ENCODE measurements at regions not wholly inside any gene's neighbourhood (a gene's known extent, or its start where the extent isn't known, plus 50 kb on each side); places are given as distances from the start of the nearest gene placed in this dataset.

DNA sequence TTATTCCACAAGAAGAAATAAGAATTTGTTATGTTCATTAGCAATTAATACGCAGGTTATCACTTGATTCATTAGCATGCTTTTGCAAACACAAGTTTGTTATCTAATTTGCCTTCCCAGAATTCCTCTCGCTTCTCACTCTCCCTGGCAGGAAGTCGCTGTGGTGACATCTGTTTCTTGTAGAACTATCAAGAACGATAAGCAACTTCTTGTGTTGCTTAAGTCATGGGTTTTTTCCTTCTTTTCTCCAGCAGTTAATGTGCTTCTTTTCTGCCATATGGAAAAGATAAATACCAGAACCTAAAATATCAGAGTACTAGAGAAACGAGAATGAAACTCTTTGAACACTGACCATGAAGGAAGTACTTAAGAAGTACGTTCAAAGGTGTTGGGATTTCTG is 99.8 kb upstream of the CHMP2B start:
- Histone ChIP-seq H3K4me1 (ENCODE audit: low read depth) (no peaks in the 10 kb centered on the region), H3K27me3 (no peaks in the 10 kb centered on the region), H3K9me3 (ENCODE audit: low read depth) (no peaks in the 10 kb centered on the region), H3K4me3 (no peak overlapping the region), H3K27ac (no peak overlapping the region), H3K36me3 (no peaks in the 10 kb centered on the region)
- DNase-seq (ENCODE audit: low read depth in 1 of 2, low spot score in 1 of 2) = peak in 1 of 2 donors; percentile 52
- TF ChIP-seq, protein P1, sequence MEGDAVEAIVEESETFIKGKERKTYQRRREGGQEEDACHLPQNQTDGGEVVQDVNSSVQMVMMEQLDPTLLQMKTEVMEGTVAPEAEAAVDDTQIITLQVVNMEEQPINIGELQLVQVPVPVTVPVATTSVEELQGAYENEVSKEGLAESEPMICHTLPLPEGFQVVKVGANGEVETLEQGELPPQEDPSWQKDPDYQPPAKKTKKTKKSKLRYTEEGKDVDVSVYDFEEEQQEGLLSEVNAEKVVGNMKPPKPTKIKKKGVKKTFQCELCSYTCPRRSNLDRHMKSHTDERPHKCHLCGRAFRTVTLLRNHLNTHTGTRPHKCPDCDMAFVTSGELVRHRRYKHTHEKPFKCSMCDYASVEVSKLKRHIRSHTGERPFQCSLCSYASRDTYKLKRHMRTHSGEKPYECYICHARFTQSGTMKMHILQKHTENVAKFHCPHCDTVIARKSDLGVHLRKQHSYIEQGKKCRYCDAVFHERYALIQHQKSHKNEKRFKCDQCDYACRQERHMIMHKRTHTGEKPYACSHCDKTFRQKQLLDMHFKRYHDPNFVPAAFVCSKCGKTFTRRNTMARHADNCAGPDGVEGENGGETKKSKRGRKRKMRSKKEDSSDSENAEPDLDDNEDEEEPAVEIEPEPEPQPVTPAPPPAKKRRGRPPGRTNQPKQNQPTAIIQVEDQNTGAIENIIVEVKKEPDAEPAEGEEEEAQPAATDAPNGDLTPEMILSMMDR (IDR thresholded peaks at IDR 0.05; ENCODE audit: low read depth, low read length) = no peak

DNA sequence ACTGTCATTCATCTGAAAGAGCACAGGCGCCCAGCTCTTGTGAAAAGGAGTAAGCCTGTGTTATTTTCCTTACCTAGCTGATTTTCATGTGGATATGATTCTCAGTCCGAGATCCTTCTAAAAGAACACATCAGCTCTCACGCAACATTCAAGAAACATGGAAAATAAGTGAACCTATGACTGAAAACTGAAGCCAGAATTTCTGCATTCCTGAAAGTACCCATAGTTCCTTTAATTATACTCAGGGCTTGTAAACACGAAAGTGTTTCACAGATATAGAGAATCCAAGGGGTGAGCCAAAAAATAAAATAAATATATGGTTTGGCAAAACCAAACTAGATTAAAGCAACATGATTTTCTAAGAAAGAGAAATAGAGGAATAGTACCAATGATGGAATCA is 100.8 kb upstream of the CHMP2B start:
- H3K9me3 ChIP-seq (ENCODE audit: low read depth) = no peaks in the 10 kb centered on the region
- no peak for DNase-seq (ENCODE audit: low read depth in 1 of 2, low spot score in 1 of 2)
- no peak overlapping the region for H3K4me3 ChIP-seq
- no peak overlapping the region for H3K27ac ChIP-seq
- TF ChIP-seq, protein P1 (IDR thresholded peaks at IDR 0.05; ENCODE audit: low read depth, low read length) = no peak
- no peaks in the 10 kb centered on the region for H3K27me3 ChIP-seq
- H3K4me1 ChIP-seq (ENCODE audit: low read depth) = no peaks in the 10 kb centered on the region
- H3K36me3 ChIP-seq = no peaks in the 10 kb centered on the region

DNA sequence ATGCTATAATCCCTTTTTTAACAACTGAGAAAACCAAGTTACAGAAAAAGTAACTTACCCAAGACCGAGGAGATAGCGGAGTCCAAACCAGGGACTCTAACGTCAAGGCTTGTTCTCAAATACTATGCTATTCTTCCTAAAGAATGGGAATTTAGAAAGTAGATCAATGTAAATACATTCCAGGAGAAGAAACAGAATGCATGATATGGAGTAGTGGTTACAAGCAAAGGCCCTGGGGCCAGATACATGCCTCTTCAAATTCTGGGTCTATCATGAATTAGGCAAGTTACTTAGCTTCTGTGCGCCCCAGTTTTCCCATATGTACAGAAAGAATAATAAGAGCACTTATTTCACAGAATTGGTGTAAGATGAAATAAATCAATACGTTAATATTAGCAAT is 102.0 kb upstream of the CHMP2B start:
- H3K4me1 ChIP-seq (ENCODE audit: low read depth) = no peaks in the 10 kb centered on the region
- no peaks in the 10 kb centered on the region for H3K27me3 ChIP-seq
- DNase-seq (ENCODE audit: low read depth in 1 of 2, low spot score in 1 of 2) = no peak
- H3K4me3 ChIP-seq = no peak overlapping the region
- no peaks in the 10 kb centered on the region for H3K9me3 ChIP-seq (ENCODE audit: low read depth)
- H3K36me3 ChIP-seq = no peaks in the 10 kb centered on the region
- no peak overlapping the region for H3K27ac ChIP-seq
- TF ChIP-seq, protein P1 (IDR thresholded peaks at IDR 0.05; ENCODE audit: low read depth, low read length) = no peak

DNA sequence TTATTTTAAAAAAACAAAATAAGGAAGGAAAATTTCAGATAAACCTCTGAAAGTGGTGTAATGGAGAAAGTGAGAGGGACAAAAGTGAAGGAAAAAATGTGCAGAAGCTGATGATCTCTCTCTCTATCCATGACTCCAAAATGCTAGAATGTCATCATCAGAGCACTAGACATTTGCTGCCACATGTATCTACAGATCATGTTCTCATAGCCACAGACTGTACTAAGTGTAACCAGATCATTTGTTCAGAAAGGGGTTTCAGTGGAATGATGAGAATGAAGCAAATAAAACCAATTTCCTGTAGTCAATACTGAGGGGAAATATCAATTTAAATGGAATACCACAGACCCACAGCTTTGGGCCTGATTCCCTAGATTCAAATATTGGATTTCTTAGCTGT is 104.3 kb upstream of the CHMP2B start:
- no peaks in the 10 kb centered on the region for H3K4me1 ChIP-seq (ENCODE audit: low read depth)
- no peak for DNase-seq (ENCODE audit: low read depth in 1 of 2, low spot score in 1 of 2)
- no peak overlapping the region for H3K27ac ChIP-seq
- H3K9me3 ChIP-seq (ENCODE audit: low read depth) = no peaks in the 10 kb centered on the region
- no peaks in the 10 kb centered on the region for H3K27me3 ChIP-seq
- TF ChIP-seq, protein P1 (IDR thresholded peaks at IDR 0.05; ENCODE audit: low read depth, low read length) = no peak
- H3K4me3 ChIP-seq = no peak overlapping the region
- H3K36me3 ChIP-seq = no peaks in the 10 kb centered on the region

DNA sequence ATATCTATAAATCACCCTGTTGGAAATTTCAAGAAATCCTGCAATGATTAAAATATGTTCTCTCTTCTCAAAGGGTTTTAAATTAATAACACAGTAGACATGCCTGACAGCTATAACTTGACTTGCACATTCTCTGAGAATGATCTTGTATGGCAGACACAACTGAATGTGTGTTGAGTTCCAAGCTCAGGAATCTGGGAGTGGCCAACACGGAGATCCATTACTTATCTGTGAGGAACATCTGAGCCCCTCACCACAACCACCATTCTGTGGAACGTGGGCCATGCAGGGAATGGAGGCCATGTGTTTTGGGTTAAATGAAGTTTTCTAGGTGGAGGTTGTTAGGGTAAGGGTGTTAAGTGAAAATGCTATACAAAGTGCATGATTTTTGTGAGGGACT is 105.3 kb upstream of the CHMP2B start:
- no peaks in the 10 kb centered on the region for H3K4me1 ChIP-seq (ENCODE audit: low read depth)

More for the DNA sequence above, 105.3 kb upstream of the CHMP2B start:
- DNase-seq (ENCODE audit: low read depth in 1 of 2, low spot score in 1 of 2) = no peak
- H3K9me3 ChIP-seq (ENCODE audit: low read depth) = no peaks in the 10 kb centered on the region
- no peaks in the 10 kb centered on the region for H3K36me3 ChIP-seq
- no peaks in the 10 kb centered on the region for H3K27me3 ChIP-seq
- no peak overlapping the region for H3K4me3 ChIP-seq
- H3K27ac ChIP-seq = no peak overlapping the region
- TF ChIP-seq, protein P1 (IDR thresholded peaks at IDR 0.05; ENCODE audit: low read depth, low read length) = no peak

Data from cardiac muscle cell (in vitro differentiated cells and primary cell).